ENCODE measurements at regions not wholly inside any gene's neighbourhood (a gene's known extent, or its start where the extent isn't known, plus 50 kb on each side); places are given as distances from the start of the nearest gene placed in this dataset.

DNA sequence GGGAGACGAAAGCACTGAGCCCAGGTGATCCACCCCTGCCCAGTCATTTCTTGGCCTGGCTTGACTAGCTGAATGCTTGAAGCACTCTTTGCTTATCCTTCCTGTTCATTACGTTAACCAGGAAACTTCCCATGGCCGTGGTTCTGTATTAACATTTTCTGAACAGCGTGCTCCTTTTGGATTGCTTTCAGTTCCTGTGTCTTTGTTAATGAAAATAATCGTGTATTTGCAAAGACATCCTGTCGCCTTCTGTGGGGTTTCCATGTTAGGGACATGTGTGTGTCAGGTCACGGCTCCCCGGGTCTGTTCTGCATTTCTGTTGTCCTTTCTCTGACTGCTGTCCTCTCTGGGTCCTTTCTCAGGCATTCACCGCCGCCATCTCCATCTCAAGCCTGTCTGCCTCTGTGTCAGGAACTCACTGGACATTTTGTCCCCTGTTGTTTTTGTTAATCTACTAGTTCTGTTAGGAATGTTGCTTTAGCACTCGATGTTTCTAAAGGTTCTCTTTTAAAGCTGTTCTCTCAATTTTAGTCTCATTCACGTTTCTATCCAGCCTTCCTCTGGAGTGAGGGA is 434.1 kb upstream of the HS6ST1 start:
- TF ChIP-seq, protein P1, sequence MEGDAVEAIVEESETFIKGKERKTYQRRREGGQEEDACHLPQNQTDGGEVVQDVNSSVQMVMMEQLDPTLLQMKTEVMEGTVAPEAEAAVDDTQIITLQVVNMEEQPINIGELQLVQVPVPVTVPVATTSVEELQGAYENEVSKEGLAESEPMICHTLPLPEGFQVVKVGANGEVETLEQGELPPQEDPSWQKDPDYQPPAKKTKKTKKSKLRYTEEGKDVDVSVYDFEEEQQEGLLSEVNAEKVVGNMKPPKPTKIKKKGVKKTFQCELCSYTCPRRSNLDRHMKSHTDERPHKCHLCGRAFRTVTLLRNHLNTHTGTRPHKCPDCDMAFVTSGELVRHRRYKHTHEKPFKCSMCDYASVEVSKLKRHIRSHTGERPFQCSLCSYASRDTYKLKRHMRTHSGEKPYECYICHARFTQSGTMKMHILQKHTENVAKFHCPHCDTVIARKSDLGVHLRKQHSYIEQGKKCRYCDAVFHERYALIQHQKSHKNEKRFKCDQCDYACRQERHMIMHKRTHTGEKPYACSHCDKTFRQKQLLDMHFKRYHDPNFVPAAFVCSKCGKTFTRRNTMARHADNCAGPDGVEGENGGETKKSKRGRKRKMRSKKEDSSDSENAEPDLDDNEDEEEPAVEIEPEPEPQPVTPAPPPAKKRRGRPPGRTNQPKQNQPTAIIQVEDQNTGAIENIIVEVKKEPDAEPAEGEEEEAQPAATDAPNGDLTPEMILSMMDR (IDR thresholded peaks at IDR 0.05): no peak
- no peak for DNase-seq (ENCODE audit: low spot score in 2 of 2)
- Histone ChIP-seq H3K4me1 (no peaks in the 10 kb centered on the region), H3K27ac (no peak overlapping the region), H3K9me3 (no peaks in the 10 kb centered on the region), H3K4me3 (no peak overlapping the region), H3K27me3 (no peaks in the 10 kb centered on the region), H3K36me3 (no peaks in the 10 kb centered on the region)
- intact Hi-C loops (cut with DNase I): no loop called here

DNA sequence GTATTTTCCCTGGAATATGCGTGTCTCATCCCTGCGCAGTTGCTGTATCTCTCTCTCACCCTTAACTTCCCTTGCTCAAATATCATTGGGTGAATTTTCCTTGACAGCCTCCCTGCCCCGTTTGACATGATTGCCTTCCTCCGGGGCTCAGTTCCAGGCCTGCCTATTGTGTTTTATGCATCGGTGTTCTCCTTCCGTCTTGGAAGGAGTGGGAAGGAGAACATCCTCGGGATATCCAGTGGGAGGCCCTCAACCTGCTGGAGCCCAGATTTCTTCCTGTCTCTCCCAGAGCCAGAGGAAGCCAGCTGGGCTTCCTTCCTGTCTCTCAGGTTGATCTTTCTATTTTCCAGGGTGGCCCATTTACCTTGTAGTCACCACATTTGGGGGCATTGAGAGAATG is 434.7 kb upstream of the HS6ST1 start:
- Histone ChIP-seq H3K9me3 (no peaks in the 10 kb centered on the region), H3K4me3 (no peak overlapping the region), H3K36me3 (no peaks in the 10 kb centered on the region), H3K4me1 (no peaks in the 10 kb centered on the region), H3K27ac (no peak overlapping the region), H3K27me3 (no peaks in the 10 kb centered on the region)
- DNase-seq (ENCODE audit: low spot score in 2 of 2): no peak
- intact Hi-C loops (cut with DNase I): no loop called here
- TF ChIP-seq, protein P1 (IDR thresholded peaks at IDR 0.05): no peak

DNA sequence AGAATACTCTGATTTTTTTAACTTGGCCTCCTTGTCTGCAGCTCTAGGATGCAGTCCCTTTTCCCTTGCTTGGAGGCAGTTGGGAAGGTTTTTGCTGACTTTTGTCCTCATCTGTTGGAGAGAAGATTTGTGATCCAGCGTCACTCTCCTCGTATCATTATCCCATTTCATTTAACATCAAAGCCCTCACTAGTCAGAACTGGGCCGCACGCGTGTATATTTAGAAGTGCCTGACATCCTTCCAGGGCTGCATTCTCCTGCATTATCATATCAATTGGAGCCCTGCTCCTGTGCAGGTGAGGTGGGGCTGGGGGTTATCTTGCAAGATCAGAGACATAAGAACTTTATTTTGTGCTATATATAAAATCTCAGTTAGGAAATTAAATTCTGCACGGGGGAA is 435.1 kb upstream of the HS6ST1 start:
- TF ChIP-seq, protein P1 (IDR thresholded peaks at IDR 0.05): no peak

DNA sequence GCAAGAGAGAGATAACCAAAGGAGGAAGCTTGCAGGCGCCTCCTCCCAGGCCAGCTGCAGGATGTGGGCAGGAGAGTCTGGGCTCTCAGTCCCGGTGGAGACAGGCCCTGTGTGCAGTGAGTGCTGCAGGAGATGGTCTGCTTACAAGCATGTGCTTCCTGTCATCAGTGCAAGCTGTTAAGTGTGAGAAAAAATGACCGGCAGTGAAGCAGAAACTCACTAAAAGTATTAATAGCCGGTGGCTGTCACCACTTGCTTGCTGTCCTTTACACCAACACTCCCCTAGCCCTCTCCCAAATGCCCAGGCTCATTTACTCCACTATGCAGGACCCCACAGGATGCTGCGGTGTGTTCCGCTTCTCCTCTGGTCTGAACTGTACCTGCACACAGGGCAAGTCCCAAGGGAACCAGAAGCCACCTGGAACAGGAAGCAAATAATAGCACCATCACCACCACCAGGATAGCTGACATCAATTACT is 435.6 kb upstream of the HS6ST1 start:
- Histone ChIP-seq H3K36me3 (no peaks in the 10 kb centered on the region), H3K9me3 (no peaks in the 10 kb centered on the region), H3K4me1 (no peaks in the 10 kb centered on the region), H3K27ac (no peak overlapping the region), H3K4me3 (no peak overlapping the region), H3K27me3 (no peaks in the 10 kb centered on the region)
- TF ChIP-seq, protein P1 (IDR thresholded peaks at IDR 0.05): no peak
- no peak for DNase-seq (ENCODE audit: low spot score in 2 of 2)
- intact Hi-C loops (cut with DNase I): no loop called here

More for the DNA sequence above, 435.1 kb upstream of the HS6ST1 start:
- Histone ChIP-seq H3K4me1 (no peaks in the 10 kb centered on the region), H3K4me3 (no peak overlapping the region), H3K9me3 (no peaks in the 10 kb centered on the region), H3K27me3 (no peaks in the 10 kb centered on the region), H3K27ac (no peak overlapping the region), H3K36me3 (no peaks in the 10 kb centered on the region)
- no peak for DNase-seq (ENCODE audit: low spot score in 2 of 2)
- intact Hi-C loops (cut with DNase I): no loop called here

DNA sequence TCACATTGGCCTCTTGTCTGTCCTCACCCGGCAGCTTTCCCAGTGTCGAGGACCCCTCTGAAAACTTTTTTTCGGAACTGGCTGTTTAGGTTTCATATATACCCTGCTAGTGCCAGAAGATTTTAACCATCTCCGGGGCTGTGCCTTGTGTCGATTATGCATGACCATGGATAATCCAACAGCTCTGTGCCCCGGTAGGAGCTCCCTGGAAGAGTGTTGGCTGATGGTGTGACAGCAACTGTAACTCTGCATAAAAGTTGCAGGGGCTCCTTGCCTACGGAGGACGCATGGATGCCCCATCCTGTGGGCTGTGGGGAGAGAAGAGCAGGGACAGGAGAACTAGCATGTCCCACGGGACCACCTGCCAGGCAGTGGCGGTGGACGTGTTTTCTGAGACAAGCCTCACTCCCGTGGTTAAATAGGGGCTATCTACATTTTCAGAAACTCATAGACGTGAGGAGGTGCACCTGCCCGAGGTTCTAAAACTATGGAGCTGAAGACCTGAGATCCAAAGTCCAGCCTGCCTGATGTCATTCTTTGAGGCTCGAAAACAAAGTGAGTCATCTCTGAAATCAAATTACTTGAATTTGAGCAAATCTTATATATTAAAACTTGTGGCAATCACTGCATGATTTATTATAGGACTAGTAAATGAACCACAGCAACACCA is 437.2 kb upstream of the HS6ST1 start:
- Histone ChIP-seq H3K4me1 (no peaks in the 10 kb centered on the region), H3K27ac (no peak overlapping the region), H3K4me3 (no peak overlapping the region), H3K27me3 (no peaks in the 10 kb centered on the region), H3K9me3 (no peaks in the 10 kb centered on the region), H3K36me3 (no peaks in the 10 kb centered on the region)
- DNase-seq (ENCODE audit: low spot score in 2 of 2): no peak
- TF ChIP-seq, protein P1 (IDR thresholded peaks at IDR 0.05): no peak
- intact Hi-C loops (cut with DNase I): no loop called here
